SK-N-SH (cell line): ENCODE measurements at regions not wholly inside any gene's neighbourhood (a gene's known extent, or its start where the extent isn't known, plus 50 kb on each side); places are given as distances from the start of the nearest gene placed in this dataset.

Experiments used
- CTCF ChIA-PET: fragments of 300-600, 350-600 bp; formaldehyde crosslinking; extraction: SDS; loops from one replicate; lab custom pipeline; 2021; lab: Yijun Ruan, JAX
- POLR2A ChIA-PET: fragments of 350-600 bp; sonication (Branson Sonifier 250); formaldehyde crosslinking; extraction: SDS; loops from one replicate; lab custom pipeline; 2020; ENCODE audit warnings: antibody characterized with exemption, inconsistent platforms; lab: Yijun Ruan, JAX
- DNase-seq: peaks from one replicate; pipeline ENCODE4 v3.0.0; 2012
- H2AFZ ChIP-seq: fragments of 200-600 bp; sonication (generic); 2 replicates; pipeline ENCODE4 v1.8.1; 2016; ENCODE audit warnings: antibody characterized with exemption, mild to moderate bottlenecking, low read depth
- H3F3A ChIP-seq: fragments of 200-600 bp; sonication (generic); replicated peaks from 2 replicates; pipeline ENCODE3; 2016; ENCODE audit warnings: antibody characterized with exemption, mild to moderate bottlenecking; ENCODE audit not compliant: insufficient read depth
- H3K27ac ChIP-seq, 2 experiments: fragments of 200-500 bp in 1 of 2; fragments of 200-600 bp in 1 of 2; sonication (Bioruptor generic) in 1 of 2; sonication (generic), shearing (Covaris generic) in 1 of 2; 2 replicates each; pipeline versions ENCODE4 v1.5.1 to v1.6.1; 2014 to 2016; ENCODE audit warnings: low read depth in 2 of 2, inconsistent platforms in 1 of 2, low read length in 1 of 2, mild to moderate bottlenecking in 1 of 2, mixed read lengths in 1 of 2
- H3K27me3 ChIP-seq: fragments of 200-600 bp; sonication (generic), shearing (Covaris generic); 2 replicates; pipeline ENCODE4 v1.6.1; 2016; ENCODE audit warnings: mixed run types; ENCODE audit not compliant: insufficient read depth
- H3K36me3 ChIP-seq, 2 experiments: fragments of 200-500 bp in 1 of 2; fragments of 200-600 bp in 1 of 2; sonication (Bioruptor generic) in 1 of 2; sonication (generic) in 1 of 2; replicated peaks in 1 of 2; 2 replicates each; pipeline versions ENCODE3 to v1.5.1; 2014 to 2016; ENCODE audit warnings: low read length in 1 of 2, mild to moderate bottlenecking in 1 of 2; ENCODE audit not compliant: insufficient read depth in 2 of 2, control insufficient read depth in 1 of 2
- H3K4me1 ChIP-seq, 2 experiments: fragments of 200-500 bp in 1 of 2; fragments of 200-600 bp in 1 of 2; sonication (Bioruptor generic) in 1 of 2; sonication (generic), shearing (Covaris generic) in 1 of 2; 2 replicates each; pipeline versions ENCODE4 v1.5.1 to v1.6.1; 2014 to 2016; ENCODE audit warnings: low read depth in 1 of 2, low read length in 1 of 2, mixed run types in 1 of 2; ENCODE audit not compliant: insufficient read depth in 2 of 2, control insufficient read depth in 1 of 2
- H3K4me2 ChIP-seq: fragments of 200-600 bp; sonication (generic), shearing (Covaris generic); 2 replicates; pipeline ENCODE4 v1.6.1; 2017; ENCODE audit warnings: mixed run types
- H3K4me3 ChIP-seq, 2 experiments: fragments of 200-500 bp in 1 of 2; fragments of 200-600 bp in 1 of 2; sonication (Bioruptor generic) in 1 of 2; sonication (generic), shearing (Covaris generic) in 1 of 2; 2 replicates each; pipeline versions ENCODE4 v1.5.1 to v1.8.1; 2014 to 2016; ENCODE audit warnings: low read depth in 2 of 2, inconsistent platforms in 1 of 2, low read length in 1 of 2, mild to moderate bottlenecking in 1 of 2, mixed read lengths in 1 of 2, moderate library complexity in 1 of 2
- H3K79me2 ChIP-seq: fragments of 200-600 bp; sonication (generic); 2 replicates; pipeline ENCODE4 v1.8.1; 2017; ENCODE audit warnings: mild to moderate bottlenecking; ENCODE audit not compliant: insufficient read depth
- H3K9ac ChIP-seq: fragments of 200-600 bp; sonication (generic); 2 replicates; pipeline ENCODE4 v1.6.1; 2017; ENCODE audit warnings: mixed run types
- H3K9me2 ChIP-seq: fragments of 200-600 bp; sonication (generic); 2 replicates; pipeline ENCODE4 v1.6.1; 2017; ENCODE audit warnings: mixed run types
- H3K9me3 ChIP-seq: fragments of 200-600 bp; sonication (generic); 2 replicates; pipeline ENCODE4 v1.6.1; 2017; ENCODE audit warnings: mixed run types, mild to moderate bottlenecking, moderate library complexity
- H4K20me1 ChIP-seq: fragments of 200-600 bp; sonication (generic); 2 replicates; pipeline ENCODE4 v1.6.1; 2017; ENCODE audit warnings: mild to moderate bottlenecking, mixed run types; ENCODE audit not compliant: insufficient read depth
- EP300 ChIP-seq, 2 experiments: IDR thresholded peaks; 2 replicates each; pipeline versions ENCODE4 v1.4.0 to v1.6.1; 2012; ENCODE audit warnings: borderline replicate concordance in 1 of 2, low read depth in 1 of 2, low read length in 1 of 2
- EZH2phosphoT487 ChIP-seq: fragments of 200-600 bp; sonication (generic); IDR thresholded peaks from 2 replicates; pipeline ENCODE4 v1.6.1; 2017; ENCODE audit warnings: low read depth, mixed run types, mild to moderate bottlenecking, antibody characterized with exemption, moderate library complexity, borderline replicate concordance
- FOSL2 ChIP-seq: IDR thresholded peaks from 2 replicates; pipeline ENCODE4 v1.4.0; 2012; ENCODE audit warnings: low read depth, mild to moderate bottlenecking, moderate library complexity, borderline replicate concordance
- FOXJ3 ChIP-seq: sonication (generic); formaldehyde crosslinking; IDR thresholded peaks from 2 replicates; pipeline ENCODE4 v1.5.1; 2020; ENCODE audit warnings: mild to moderate bottlenecking, missing genetic modification reagents
- JUND ChIP-seq: IDR thresholded peaks from 2 replicates; pipeline ENCODE4 v1.4.0; 2012
- MAX ChIP-seq: IDR thresholded peaks from 2 replicates; pipeline ENCODE4 v1.4.0; 2012; ENCODE audit warnings: low read depth
- MEF2A ChIP-seq: IDR thresholded peaks from 2 replicates; pipeline ENCODE4 v1.4.0; 2012; ENCODE audit warnings: low read depth, borderline replicate concordance
- POLR2AphosphoS5 ChIP-seq: IDR thresholded peaks from 2 replicates; pipeline ENCODE4 v1.6.1; 2012; ENCODE audit warnings: low read depth, low read length
- RFX5 ChIP-seq: IDR thresholded peaks from 2 replicates; pipeline ENCODE4 v1.6.1; 2012; ENCODE audit warnings: mild to moderate bottlenecking, improper control_type of control experiment, low read length
- RXRA ChIP-seq: IDR thresholded peaks from 2 replicates; pipeline ENCODE4 v1.4.0; 2012; ENCODE audit warnings: low read depth, mild to moderate bottlenecking, borderline replicate concordance
- SIN3A ChIP-seq: IDR thresholded peaks from 2 replicates; pipeline ENCODE4 v1.6.1; 2012; ENCODE audit warnings: low read depth, mild to moderate bottlenecking, low read length, moderate library complexity, borderline replicate concordance
- SMC3 ChIP-seq: IDR thresholded peaks from 2 replicates; pipeline ENCODE4 v1.6.1; 2012; ENCODE audit warnings: low read depth, low read length, improper control_type of control experiment
- TAF1 ChIP-seq: IDR thresholded peaks from 2 replicates; pipeline ENCODE4 v1.6.1; 2012; ENCODE audit warnings: low read depth, mild to moderate bottlenecking, low read length, moderate library complexity, borderline replicate concordance
- TCF12 ChIP-seq: IDR thresholded peaks from 2 replicates; pipeline ENCODE4 v1.4.0; 2012
- TEAD4 ChIP-seq: IDR thresholded peaks from 2 replicates; pipeline ENCODE4 v1.4.0; 2012; ENCODE audit warnings: mild to moderate bottlenecking, borderline replicate concordance; ENCODE audit not compliant: insufficient read depth
- YY1 ChIP-seq: IDR thresholded peaks from 2 replicates; pipeline ENCODE4 v1.4.0; 2012; ENCODE audit warnings: low read depth, mild to moderate bottlenecking
- ZBTB33 ChIP-seq: IDR thresholded peaks from 2 replicates; pipeline ENCODE4 v1.4.0; 2012; ENCODE audit warnings: low read depth, borderline replicate concordance
- WGBS: methylation state at CpG from one replicate; pipeline ENCODE4 v1.1.6; 2017; ENCODE audit warnings: low lambda C conversion rate; 5-methylcytosine and 5-hydroxymethylcytosine counted together

DNA sequence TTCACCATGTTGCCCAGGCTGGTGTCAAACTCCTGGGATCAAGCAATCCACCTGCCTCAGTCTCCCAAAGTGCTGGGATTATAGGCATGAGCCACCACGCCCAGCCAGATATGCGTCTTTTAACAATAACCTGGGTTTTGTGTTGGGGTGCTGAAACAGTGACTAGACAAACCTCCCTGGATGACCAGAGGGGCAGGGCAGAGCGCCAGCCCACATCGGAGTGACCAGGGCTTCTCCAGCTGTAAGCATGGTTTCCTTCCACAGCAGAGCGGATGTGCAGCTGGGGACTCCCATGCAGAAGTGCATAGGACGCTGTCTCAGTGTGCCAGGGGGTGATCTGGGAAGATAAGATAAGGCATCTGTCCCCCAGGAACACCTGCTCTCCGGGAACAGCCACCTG, 244.9 kb downstream of the IRX2 start (continued):
- TF ChIP-seq EP300 (IDR thresholded peaks at IDR 0.05; ENCODE audit: borderline replicate concordance in 1 of 2, low read depth in 1 of 2, low read length in 1 of 2) (no peak), MAX (no peak), YY1 (no peak), FOSL2 (no peak)
- TF ChIP-seq, all 33 proteins: peak for 0

- DNase-seq = no peak
- Histone ChIP-seq H3K9me3 (no peaks in the 10 kb centered on the region), H3K4me2 (no peak overlapping the region), H3K36me3 (no peaks in the 10 kb centered on the region), H3K27ac (no peak overlapping the region), H3K79me2 (no peaks in the 10 kb centered on the region), H3K4me1 (no peaks in the 10 kb centered on the region), H3K27me3 (no peaks in the 10 kb centered on the region; the same call in 1 of the 2 replicates), H4K20me1 (no peaks in the 10 kb centered on the region), H3K4me3 (no peak overlapping the region), H3K9ac (no peak overlapping the region), H3F3A (no peaks in the 10 kb centered on the region), H2AFZ (no peak overlapping the region), H3K9me2 (no peaks in the 10 kb centered on the region)
- ChIA-PET POLR2A (no interaction called here), CTCF (interaction anchor here (0.6 kb wide), 1 partner anchor 19 kb away, joined by 3 read pairs; no protein-coding TSS in a partner anchor)
- WGBS = 8% methylated on average over 10 of the region's 10 CpGs
- TF ChIP-seq TEAD4 (no peak), SMC3 (no peak), JUND (no peak), TAF1 (no peak)
Observed at GRCh38 chr5:2505217-2505616, 246.3 kb downstream of the IRX2 start.

- DNase-seq = no peak
- Histone ChIP-seq H3K4me2 (no peak overlapping the region), H4K20me1 (no peaks in the 10 kb centered on the region), H3K36me3 (no peaks in the 10 kb centered on the region), H3K9me3 (no peaks in the 10 kb centered on the region), H3K79me2 (no peaks in the 10 kb centered on the region), H3K4me3 (no peak overlapping the region), H3K9ac (no peak overlapping the region), H3F3A (no peaks in the 10 kb centered on the region), H3K27me3 (no peaks in the 10 kb centered on the region), H3K9me2 (no peaks in the 10 kb centered on the region), H3K4me1 (no peaks in the 10 kb centered on the region), H3K27ac (no peak overlapping the region), H2AFZ (no peak overlapping the region)
- POLR2A ChIA-PET = no interaction called here
- WGBS = 0% methylated on average over 3 of the region's 6 CpGs
- TF ChIP-seq MEF2A (no peak), SIN3A (no peak), POLR2AphosphoS5 (no peak), EZH2phosphoT487 (no peak), ZBTB33 (no peak), RXRA (no peak), RFX5 (no peak), JUND (no peak), TCF12 (no peak), TAF1 (no peak), YY1 (no peak), FOSL2 (no peak), FOXJ3 (no peak)
- CTCF ChIA-PET = no interaction called here
Observed at GRCh38 chr5:2502970-2503594, 248.4 kb downstream of the IRX2 start.
